ENCODE measurements at regions not wholly inside any gene's neighbourhood (a gene's known extent, or its start where the extent isn't known, plus 50 kb on each side); places are given as distances from the start of the nearest gene placed in this dataset.
A peak's percentile ranks its signal among the peaks of the same experiment; 100 is the strongest.

DNA sequence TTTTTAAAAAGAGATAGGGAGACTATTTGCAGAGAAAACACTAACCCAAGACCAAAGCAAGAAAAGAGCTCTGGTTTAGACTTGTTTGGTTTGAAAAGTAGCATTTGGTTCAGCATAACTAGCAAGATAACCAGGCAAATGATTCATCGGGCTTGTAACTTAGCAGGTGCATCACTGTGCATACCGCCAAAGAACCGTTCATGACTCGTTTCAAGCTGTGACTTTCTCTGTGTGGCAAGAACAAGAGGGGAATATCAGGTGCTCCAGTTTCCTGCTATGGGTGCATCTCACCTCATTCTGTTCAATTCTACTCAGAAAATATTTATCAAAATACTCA, 244.9 kb downstream of the ETAA1 start:
- TF ChIP-seq, protein P1, sequence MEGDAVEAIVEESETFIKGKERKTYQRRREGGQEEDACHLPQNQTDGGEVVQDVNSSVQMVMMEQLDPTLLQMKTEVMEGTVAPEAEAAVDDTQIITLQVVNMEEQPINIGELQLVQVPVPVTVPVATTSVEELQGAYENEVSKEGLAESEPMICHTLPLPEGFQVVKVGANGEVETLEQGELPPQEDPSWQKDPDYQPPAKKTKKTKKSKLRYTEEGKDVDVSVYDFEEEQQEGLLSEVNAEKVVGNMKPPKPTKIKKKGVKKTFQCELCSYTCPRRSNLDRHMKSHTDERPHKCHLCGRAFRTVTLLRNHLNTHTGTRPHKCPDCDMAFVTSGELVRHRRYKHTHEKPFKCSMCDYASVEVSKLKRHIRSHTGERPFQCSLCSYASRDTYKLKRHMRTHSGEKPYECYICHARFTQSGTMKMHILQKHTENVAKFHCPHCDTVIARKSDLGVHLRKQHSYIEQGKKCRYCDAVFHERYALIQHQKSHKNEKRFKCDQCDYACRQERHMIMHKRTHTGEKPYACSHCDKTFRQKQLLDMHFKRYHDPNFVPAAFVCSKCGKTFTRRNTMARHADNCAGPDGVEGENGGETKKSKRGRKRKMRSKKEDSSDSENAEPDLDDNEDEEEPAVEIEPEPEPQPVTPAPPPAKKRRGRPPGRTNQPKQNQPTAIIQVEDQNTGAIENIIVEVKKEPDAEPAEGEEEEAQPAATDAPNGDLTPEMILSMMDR (IDR thresholded peaks at IDR 0.05), result no peak

DNA sequence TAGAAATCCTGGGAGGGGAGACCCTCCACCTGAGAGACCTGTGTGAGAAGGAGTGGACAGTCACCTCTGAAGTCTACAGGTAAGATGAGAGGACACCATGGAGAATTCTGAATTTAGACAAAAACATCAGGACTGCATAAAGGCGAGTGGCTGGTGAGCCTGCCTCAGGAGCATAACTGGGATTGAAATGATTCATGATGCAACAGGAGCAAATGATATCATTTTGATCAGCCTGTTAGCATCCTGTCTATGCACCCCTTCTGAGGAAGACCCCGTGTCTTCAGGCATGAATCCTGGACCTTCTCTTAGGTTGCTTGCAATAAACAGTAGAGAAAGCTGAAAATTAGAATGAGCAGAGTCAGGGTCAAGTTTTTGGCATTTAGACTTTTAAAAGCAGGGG, 245.8 kb downstream of the ETAA1 start:
- no peak for DNase-seq (ENCODE audit: low spot score)
- Histone ChIP-seq H3K27ac (no peak overlapping the region), H3K4me3 (no peak overlapping the region)
- TF ChIP-seq, protein P1 (IDR thresholded peaks at IDR 0.05), result no peak

More for the DNA sequence above, 244.9 kb downstream of the ETAA1 start:
- no peak overlapping the region for H3K27ac ChIP-seq
- no peak for DNase-seq (ENCODE audit: low spot score)
- H3K4me3 ChIP-seq, result no peak overlapping the region

DNA sequence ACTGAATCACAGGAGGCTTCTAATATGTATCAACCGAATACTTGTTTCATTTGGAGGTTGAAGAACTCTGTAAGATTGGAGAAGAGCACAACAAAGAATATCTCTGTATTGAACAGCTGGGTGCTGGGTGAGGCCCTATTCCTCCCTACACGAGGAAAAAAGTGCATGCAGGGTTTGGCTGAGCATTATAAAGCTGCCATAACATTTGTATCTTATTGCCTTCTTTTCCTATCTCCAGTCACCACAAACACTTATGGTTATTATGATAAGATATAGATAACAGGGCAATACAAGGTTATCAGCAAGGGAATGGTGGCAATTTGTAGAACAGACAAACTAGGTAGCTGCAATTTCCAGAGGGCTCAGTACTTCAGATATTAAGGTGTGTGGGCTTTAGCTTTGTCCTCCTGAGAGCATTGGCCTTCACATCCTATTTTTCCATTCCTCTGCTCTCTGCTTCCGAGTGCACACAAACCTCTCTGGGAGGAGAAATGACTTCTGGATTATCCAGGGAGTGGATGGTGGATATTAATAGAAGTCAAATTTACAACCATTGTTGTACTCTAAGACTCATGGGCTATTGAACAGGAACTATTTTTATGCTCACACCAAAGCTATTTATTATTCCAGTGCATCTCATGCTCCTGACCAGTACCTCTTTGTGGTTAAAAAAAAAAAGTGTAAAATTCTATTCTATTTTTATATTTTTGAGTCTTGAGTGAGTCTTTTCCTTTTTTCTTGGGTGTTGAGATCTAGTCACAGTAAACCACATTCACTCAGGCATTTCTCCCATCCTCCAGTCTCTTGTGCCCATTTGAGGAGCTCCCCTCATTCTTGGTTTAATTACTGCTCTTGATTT, 248.4 kb downstream of the ETAA1 start:
- TF ChIP-seq, protein P1 (IDR thresholded peaks at IDR 0.05), result no peak
- no peak for DNase-seq (ENCODE audit: low spot score)

DNA sequence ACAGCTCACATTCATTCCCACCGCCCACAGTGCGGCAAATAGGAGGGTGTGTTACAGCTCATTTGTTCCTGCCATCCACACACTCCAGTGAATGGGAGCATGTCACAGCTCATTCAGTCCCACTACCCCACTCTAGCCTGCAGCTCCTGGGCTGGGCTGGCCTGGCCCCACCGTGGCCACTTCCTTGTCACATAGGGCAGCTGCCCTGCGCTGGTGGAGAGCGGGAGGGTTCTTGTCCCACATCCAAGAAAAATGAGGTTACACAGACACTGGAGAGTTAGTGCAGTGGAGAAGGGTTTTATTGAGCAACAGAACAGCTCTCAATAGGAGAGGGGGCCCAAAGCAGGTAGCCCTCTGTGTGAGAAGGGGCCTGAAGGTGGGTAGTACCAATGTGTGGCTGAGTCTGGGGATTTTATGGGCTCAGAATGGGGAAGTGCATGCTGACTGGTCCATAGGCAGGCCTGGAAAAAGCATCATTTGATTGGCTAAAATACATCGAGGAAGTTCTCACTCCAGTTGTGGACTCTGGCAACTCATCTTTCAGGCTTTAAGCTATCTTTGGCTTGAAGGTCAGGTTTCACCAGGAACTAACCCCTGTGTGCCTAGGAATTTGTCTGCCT, 249.7 kb downstream of the ETAA1 start:
- no peak overlapping the region for H3K27ac ChIP-seq
- TF ChIP-seq, protein P1 (IDR thresholded peaks at IDR 0.05), result no peak
- DNase-seq (ENCODE audit: low spot score), result no peak
- H3K4me3 ChIP-seq, result no peak overlapping the region

More for the DNA sequence above, 248.4 kb downstream of the ETAA1 start:
- Histone ChIP-seq H3K27ac (no peak overlapping the region), H3K4me3 (no peak overlapping the region)

DNA sequence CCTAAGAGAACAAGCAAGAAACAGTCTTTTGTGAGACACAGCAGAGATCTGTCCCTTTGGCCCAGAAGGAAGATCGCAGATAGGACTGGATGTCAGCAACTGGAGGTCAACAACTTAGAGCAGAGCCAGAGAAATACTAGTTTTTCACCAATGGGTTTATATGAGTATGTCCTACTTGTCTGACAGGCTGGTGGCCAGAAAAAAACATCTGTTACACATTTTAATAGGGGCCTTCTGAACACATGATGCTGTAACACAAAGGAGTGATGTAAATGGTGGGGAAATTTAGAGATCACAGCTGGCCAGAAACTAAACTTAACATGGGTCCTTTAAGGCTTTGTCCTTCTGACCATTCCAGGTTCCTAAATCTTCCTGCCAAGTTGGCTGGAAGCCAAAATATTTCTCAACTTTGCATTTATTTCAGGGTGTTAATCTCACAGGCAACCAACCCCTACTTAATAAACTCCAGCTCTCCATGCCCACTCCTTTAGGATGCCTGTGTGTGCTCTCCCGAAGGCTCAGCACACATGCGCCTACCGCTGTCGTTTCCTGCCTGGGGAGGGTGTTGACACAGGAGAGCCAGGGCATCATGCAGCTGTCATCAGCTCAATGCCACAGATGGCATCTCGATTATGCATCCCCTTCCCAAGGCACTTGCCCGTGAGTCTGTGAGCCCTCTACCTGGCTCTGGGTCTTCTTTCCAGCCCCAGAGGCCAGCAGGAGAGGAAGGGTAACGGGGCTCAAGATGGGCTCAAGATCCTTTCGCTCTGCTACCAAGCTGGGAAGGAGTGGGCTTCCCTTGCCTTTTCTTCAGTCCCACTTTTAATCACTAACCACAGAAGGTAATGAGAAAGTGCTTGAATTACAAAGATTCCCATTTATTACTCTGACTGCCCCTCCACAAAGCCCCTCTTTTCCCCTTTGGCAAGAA, 252.5 kb downstream of the ETAA1 start:
- Histone ChIP-seq H3K27ac (peak overlapping the region in 1 of 2 donors; percentile 43), H3K4me3 (no peak overlapping the region)
- no peak for DNase-seq (ENCODE audit: low spot score)
- TF ChIP-seq, protein P1 (IDR thresholded peaks at IDR 0.05), result no peak

DNA sequence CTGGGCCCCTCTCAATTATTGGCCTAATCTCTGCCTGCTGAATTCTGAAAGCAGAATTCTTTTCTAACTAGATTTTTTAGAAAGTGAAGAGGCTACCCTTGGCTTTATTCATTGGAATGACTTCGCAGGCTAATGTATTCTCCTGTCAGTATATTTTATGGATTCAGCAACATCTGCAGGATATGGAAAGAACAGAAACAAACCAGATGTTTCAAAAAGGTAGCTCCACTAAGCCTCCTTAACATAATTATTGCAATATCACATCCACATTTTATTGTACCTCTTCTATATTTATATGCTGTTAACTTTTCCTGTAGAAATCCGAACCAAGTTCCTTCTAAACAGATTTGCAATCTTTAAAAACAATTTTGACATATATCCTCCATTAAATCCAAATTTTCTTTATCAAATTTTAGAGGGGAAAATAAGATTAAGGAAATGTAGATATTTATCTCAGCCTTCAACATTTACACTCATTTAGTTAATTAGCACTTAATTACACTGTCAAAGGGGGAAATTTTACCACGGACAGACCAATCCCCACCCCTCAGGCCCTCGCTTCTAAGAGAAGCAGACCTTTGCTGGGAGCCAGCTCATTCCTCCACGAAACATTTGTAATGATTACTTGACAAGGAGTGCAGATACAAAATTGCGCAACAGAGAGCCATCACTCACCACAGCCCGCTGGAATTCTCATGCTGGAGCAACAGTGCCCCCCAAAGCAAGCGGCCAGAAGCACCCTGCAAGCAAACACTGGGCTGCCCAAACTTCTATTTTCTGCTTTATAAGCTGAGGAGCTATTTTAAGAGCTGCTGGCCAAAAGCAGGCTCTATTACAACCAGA, 253.4 kb downstream of the ETAA1 start:
- Histone ChIP-seq H3K27ac (peak overlapping the region in 1 of 2 donors; percentile 53), H3K4me3 (no peak overlapping the region)
- TF ChIP-seq, protein P1 (IDR thresholded peaks at IDR 0.05), result peak; percentile 44
- peak; percentile 92 for DNase-seq (ENCODE audit: low spot score)

Measured in coronary artery (tissue), 2 donors.